ENCODE measurements at regions not wholly inside any gene's neighbourhood (a gene's known extent, or its start where the extent isn't known, plus 50 kb on each side); places are given as distances from the start of the nearest gene placed in this dataset.

GRCh38 chr10:113447278-113447677, 105.6 kb upstream of the HABP2 start:
- DNase-seq = no peak

- no peak for DNase-seq
These were observed 103.7 kb upstream of the HABP2 start for GRCh38 chr10:113449006-113449695.

- no peak for DNase-seq
These were observed 102.6 kb upstream of the HABP2 start for GRCh38 chr10:113450046-113450804.

- no peak for DNase-seq
These were observed 101.9 kb upstream of the HABP2 start for GRCh38 chr10:113450906-113451305.

- no peak for DNase-seq
These were observed 100.6 kb upstream of the HABP2 start for GRCh38 chr10:113452146-113452845.

GRCh38 chr10:113453351-113453750, 99.5 kb upstream of the HABP2 start:
- DNase-seq = no peak

GRCh38 chr10:113454341-113455061, 98.4 kb upstream of the HABP2 start:
- peak; percentile 58 for DNase-seq

- no peak for DNase-seq
These were observed 96.9 kb upstream of the HABP2 start for GRCh38 chr10:113455947-113456346.

- no peak for DNase-seq
These were observed 96.1 kb upstream of the HABP2 start for GRCh38 chr10:113456741-113457140.

- no peak for DNase-seq
These were observed 95.4 kb upstream of the HABP2 start for GRCh38 chr10:113457408-113457807.

GRCh38 chr10:113458451-113458850, 94.4 kb upstream of the HABP2 start:
- DNase-seq = no peak

GRCh38 chr10:113458944-113459343, 93.9 kb upstream of the HABP2 start:
- DNase-seq = no peak

- DNase-seq = no peak
These were observed 93.1 kb upstream of the HABP2 start for GRCh38 chr10:113459626-113460280.

- no peak for DNase-seq
These were observed 89.8 kb upstream of the HABP2 start for GRCh38 chr10:113463083-113463482.

GRCh38 chr10:113463777-113464176, 89.1 kb upstream of the HABP2 start:
- no peak for DNase-seq

GRCh38 chr10:113469796-113470195, 83.1 kb upstream of the HABP2 start:
- no peak for DNase-seq

- no peak for DNase-seq
These were observed 82.2 kb upstream of the HABP2 start for GRCh38 chr10:113470372-113471240.

GRCh38 chr10:113471241-113471996, 81.4 kb upstream of the HABP2 start:
- no peak for DNase-seq

- DNase-seq = no peak
These were observed 79.8 kb upstream of the HABP2 start for GRCh38 chr10:113473011-113473410.

- DNase-seq = no peak
These were observed 79.0 kb upstream of the HABP2 start for GRCh38 chr10:113473851-113474250.

- no peak for DNase-seq
These were observed 78.1 kb upstream of the HABP2 start for GRCh38 chr10:113474752-113475151.
